ENCODE measurements at regions not wholly inside any gene's neighbourhood (a gene's known extent, or its start where the extent isn't known, plus 50 kb on each side); places are given as distances from the start of the nearest gene placed in this dataset.

DNA sequence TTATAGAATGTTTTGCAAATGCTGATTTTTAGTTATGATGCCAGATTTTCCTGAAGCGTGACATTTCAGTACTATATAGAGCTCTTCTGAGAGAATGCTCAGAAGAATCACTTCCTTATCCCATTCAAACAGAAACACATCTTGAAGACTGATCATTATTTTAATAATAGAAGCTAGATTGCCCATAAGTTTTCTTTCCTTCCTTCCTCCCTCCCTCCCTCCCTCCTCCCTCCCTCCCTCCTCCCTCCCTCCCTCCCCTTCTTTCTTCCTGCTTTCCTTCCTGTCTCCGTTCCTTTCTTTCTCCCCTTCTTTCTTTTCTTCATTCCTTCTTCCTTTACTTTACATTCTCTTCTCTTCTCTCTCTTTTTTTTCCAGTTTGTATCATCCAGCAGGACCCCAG, 767.4 kb downstream of the IRX1 start:
- Histone ChIP-seq H3K4me3 (no peak overlapping the region), H3K4me1 (no peaks in the 10 kb centered on the region), H3K36me3 (no peaks in the 10 kb centered on the region), H3K9me3 (no peaks in the 10 kb centered on the region), H3K27ac (no peak overlapping the region), H3K27me3 (no peaks in the 10 kb centered on the region)
- no peak for DNase-seq
- WGBS, 2 donors = 28 to 30% methylated on average over 2 of the region's 2 CpGs
- TF ChIP-seq, protein P1, sequence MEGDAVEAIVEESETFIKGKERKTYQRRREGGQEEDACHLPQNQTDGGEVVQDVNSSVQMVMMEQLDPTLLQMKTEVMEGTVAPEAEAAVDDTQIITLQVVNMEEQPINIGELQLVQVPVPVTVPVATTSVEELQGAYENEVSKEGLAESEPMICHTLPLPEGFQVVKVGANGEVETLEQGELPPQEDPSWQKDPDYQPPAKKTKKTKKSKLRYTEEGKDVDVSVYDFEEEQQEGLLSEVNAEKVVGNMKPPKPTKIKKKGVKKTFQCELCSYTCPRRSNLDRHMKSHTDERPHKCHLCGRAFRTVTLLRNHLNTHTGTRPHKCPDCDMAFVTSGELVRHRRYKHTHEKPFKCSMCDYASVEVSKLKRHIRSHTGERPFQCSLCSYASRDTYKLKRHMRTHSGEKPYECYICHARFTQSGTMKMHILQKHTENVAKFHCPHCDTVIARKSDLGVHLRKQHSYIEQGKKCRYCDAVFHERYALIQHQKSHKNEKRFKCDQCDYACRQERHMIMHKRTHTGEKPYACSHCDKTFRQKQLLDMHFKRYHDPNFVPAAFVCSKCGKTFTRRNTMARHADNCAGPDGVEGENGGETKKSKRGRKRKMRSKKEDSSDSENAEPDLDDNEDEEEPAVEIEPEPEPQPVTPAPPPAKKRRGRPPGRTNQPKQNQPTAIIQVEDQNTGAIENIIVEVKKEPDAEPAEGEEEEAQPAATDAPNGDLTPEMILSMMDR (IDR thresholded peaks at IDR 0.05) = no peak
- TF ChIP-seq POLR2A (IDR thresholded peaks at IDR 0.05) (no peak), EP300 (IDR thresholded peaks at IDR 0.05) (no peak), POLR2AphosphoS5 (IDR thresholded peaks at IDR 0.05) (no peak)
- no peak for ATAC-seq (ENCODE audit: low FRiP score in 2 of 2)

DNA sequence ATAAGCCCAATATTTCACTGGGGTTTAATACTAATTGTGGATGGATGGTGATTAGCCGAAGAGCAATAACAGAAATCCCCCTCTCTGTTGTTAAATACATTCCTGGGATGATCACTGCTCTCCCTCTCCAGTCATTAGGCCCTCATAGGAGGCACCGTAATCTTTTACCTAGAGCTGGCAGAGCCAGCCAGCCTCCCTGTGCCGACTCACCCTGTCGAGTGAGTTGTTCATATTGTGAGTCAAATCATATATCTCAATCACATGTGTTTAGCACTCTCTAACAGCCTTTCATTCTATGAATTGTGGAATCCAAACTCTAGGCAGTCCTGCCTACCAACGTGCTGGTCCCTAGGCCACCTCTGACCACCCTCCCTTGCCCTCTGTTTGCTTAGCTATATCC, 771.0 kb downstream of the IRX1 start:
- no peaks in the 10 kb centered on the region for H3K27me3 ChIP-seq
- no peak overlapping the region for H3K27ac ChIP-seq
- TF ChIP-seq POLR2A (IDR thresholded peaks at IDR 0.05) (no peak), EP300 (IDR thresholded peaks at IDR 0.05) (no peak), POLR2AphosphoS5 (IDR thresholded peaks at IDR 0.05) (no peak)
- TF ChIP-seq, protein P1 (IDR thresholded peaks at IDR 0.05) = no peak
- 83 to 84% methylated on average over 5 of the region's 5 CpGs for WGBS, 2 donors
- no peak overlapping the region for H3K4me3 ChIP-seq
- no peaks in the 10 kb centered on the region for H3K36me3 ChIP-seq
- DNase-seq (no peak), ATAC-seq (ENCODE audit: low FRiP score in 2 of 2) (no peak)
- H3K9me3 ChIP-seq = no peaks in the 10 kb centered on the region
- no peaks in the 10 kb centered on the region for H3K4me1 ChIP-seq

DNA sequence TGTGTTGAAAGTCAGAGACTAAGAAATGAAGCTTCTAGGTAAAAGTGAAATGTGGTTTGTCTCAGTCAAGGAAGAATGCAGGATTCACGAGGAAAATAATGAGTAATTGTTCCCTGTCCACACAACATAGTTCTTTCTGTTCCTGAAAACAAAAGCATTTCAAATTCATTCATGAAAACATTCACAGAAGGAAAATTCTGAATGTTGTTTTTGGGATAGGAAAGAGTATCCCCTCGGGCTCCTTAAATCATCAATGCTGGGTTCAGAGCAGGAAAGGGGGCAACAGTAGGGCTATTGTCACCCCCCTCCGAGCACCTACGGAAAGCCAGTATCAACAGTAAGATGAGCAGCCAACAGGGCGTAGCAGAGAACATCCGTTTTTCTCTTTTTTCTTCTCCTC, 769.9 kb upstream of the ADAMTS16 start:
- Histone ChIP-seq H3K27me3 (no peaks in the 10 kb centered on the region), H3K27ac (no peak overlapping the region), H3K4me1 (no peaks in the 10 kb centered on the region), H3K36me3 (no peaks in the 10 kb centered on the region), H3K9me3 (no peaks in the 10 kb centered on the region), H3K4me3 (no peak overlapping the region)
- no peak for ATAC-seq (ENCODE audit: low FRiP score in 2 of 2)
- WGBS, 2 donors = 70 to 80% methylated on average over 6 of the region's 6 CpGs
- TF ChIP-seq POLR2A (IDR thresholded peaks at IDR 0.05) = no peak
- TF ChIP-seq EP300 (IDR thresholded peaks at IDR 0.05) = no peak
- TF ChIP-seq, protein P1 (IDR thresholded peaks at IDR 0.05) = no peak
- no peak for TF ChIP-seq POLR2AphosphoS5 (IDR thresholded peaks at IDR 0.05)
- DNase-seq = no peak

DNA sequence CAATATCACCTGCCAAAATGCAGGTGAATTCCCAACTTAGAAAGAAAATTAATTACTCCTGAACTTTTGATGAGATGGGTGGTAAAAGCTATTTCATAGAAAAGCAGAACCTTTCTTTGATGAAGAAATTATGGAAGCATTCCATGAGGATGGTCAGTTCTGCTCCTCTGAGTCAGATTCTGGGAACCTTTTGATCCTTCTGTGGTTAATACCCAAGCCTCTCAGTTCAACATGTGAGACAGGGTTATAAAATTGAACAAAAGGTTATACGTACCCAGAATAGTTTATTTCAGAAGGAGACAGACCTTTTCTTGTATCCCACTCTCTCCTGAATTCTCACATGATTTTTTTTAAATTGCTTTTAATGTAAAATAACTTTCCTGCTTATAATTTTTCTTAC, 767.6 kb upstream of the ADAMTS16 start:
- Histone ChIP-seq H3K27ac (no peak overlapping the region), H3K27me3 (no peaks in the 10 kb centered on the region), H3K4me1 (no peaks in the 10 kb centered on the region), H3K4me3 (no peak overlapping the region), H3K9me3 (no peaks in the 10 kb centered on the region), H3K36me3 (no peaks in the 10 kb centered on the region)
- WGBS, 2 donors = 75 to 84% methylated on average over 1 of the region's 1 CpG
- DNase-seq (no peak), ATAC-seq (ENCODE audit: low FRiP score in 2 of 2) (no peak)
- TF ChIP-seq EP300 (IDR thresholded peaks at IDR 0.05) = no peak
- TF ChIP-seq POLR2AphosphoS5 (IDR thresholded peaks at IDR 0.05) = no peak
- no peak for TF ChIP-seq POLR2A (IDR thresholded peaks at IDR 0.05)
- TF ChIP-seq, protein P1 (IDR thresholded peaks at IDR 0.05) = no peak

DNA sequence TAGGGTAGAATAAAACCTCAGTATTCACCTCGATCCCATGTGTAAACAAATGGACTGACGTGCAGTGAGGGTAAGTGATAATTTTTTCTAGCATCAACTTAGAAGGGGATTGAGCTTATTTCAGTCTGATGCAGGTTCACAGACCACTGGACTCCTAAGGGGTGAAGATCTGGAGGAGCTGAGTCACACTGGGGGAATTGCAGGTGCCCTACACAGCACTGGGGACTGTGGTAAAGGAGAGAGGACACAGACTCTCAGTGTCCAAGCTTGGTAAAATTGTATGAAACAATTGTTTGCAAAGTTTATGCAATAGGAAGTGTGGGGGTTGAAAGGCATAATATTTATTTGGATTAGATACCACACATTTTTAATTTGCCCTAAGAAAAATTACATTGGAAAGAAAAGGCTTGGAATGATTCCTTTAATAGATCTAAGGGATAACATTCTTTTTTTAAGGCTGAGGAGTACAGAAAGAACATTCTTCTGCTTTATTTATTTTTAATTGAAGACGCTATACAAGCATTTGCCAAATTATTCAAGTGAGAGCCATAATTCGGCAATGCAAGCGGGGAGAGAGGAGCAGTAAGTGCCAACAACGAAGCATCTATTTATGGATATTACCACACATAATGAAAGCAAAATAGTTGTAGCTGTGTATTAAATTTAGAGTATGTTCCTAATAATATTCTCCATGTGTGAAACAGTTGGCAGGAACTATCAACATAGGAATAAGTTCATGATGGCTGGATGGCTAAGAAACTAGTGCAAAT, 766.9 kb upstream of the ADAMTS16 start:
- no peaks in the 10 kb centered on the region for H3K36me3 ChIP-seq
- TF ChIP-seq POLR2A (IDR thresholded peaks at IDR 0.05) (no peak), POLR2AphosphoS5 (IDR thresholded peaks at IDR 0.05) (no peak), EP300 (IDR thresholded peaks at IDR 0.05) (no peak)
- TF ChIP-seq, protein P1 (IDR thresholded peaks at IDR 0.05) = no peak
- DNase-seq (no peak), ATAC-seq (ENCODE audit: low FRiP score in 2 of 2) (no peak)
- no peaks in the 10 kb centered on the region for H3K4me1 ChIP-seq
- no peak overlapping the region for H3K27ac ChIP-seq
- 73 to 74% methylated on average over 6 of the region's 6 CpGs for WGBS, 2 donors
- H3K4me3 ChIP-seq = no peak overlapping the region
- no peaks in the 10 kb centered on the region for H3K9me3 ChIP-seq
- no peaks in the 10 kb centered on the region for H3K27me3 ChIP-seq
